ENCODE measurements at regions not wholly inside any gene's neighbourhood (a gene's known extent, or its start where the extent isn't known, plus 50 kb on each side); places are given as distances from the start of the nearest gene placed in this dataset.

DNA sequence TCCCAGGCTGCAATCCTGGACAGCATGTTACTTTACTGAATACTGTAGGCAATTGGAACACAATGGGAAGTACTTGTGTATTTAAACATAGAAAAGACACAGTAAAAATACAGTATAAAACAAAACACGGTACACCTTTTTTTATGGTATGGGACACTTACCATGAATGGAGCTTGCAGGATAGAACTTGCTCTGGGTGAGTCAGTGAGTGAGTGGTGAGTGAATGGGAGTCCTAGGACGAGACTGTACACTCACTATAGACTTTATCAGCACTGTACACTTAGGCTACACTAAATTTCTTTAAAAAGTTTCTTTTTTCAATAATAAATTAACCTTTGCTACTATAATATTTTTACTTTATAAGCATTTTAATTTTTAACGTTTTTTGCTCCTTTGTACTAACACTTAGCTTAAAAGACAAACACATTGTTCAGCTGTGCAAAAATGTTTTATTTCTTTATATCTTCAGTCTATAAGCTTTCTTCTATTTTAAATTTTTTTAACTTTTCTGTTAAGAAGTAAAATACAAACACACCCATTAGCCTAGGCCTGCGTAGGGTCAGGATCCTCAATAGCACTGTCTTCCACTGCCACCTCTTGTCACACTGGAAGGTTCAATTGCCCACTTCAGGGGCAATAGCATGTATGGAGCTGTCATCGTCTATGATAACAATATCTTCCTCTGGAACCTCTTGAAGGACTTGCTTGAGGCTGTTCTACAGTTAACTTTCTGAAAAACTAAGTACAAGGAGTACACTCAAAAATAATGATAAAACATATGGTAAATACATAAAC is 293.5 kb upstream of the FSTL5 start:
- TF ChIP-seq, protein P1, sequence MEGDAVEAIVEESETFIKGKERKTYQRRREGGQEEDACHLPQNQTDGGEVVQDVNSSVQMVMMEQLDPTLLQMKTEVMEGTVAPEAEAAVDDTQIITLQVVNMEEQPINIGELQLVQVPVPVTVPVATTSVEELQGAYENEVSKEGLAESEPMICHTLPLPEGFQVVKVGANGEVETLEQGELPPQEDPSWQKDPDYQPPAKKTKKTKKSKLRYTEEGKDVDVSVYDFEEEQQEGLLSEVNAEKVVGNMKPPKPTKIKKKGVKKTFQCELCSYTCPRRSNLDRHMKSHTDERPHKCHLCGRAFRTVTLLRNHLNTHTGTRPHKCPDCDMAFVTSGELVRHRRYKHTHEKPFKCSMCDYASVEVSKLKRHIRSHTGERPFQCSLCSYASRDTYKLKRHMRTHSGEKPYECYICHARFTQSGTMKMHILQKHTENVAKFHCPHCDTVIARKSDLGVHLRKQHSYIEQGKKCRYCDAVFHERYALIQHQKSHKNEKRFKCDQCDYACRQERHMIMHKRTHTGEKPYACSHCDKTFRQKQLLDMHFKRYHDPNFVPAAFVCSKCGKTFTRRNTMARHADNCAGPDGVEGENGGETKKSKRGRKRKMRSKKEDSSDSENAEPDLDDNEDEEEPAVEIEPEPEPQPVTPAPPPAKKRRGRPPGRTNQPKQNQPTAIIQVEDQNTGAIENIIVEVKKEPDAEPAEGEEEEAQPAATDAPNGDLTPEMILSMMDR (conservative IDR thresholded peaks at IDR 0.05 in 1 of 2, IDR thresholded peaks at IDR 0.05 in 1 of 2; ENCODE audit: extremely low read depth in 1 of 2, insufficient read depth in 1 of 2, low read depth in 1 of 2, low read length in 2 of 2): no peak
- no peak for TF ChIP-seq EZH2 (IDR thresholded peaks at IDR 0.05; ENCODE audit: borderline replicate concordance, low read length)
